ENCODE measurements at regions not wholly inside any gene's neighbourhood (a gene's known extent, or its start where the extent isn't known, plus 50 kb on each side); places are given as distances from the start of the nearest gene placed in this dataset.
A peak's percentile ranks its signal among the peaks of the same experiment; 100 is the strongest.

DNA sequence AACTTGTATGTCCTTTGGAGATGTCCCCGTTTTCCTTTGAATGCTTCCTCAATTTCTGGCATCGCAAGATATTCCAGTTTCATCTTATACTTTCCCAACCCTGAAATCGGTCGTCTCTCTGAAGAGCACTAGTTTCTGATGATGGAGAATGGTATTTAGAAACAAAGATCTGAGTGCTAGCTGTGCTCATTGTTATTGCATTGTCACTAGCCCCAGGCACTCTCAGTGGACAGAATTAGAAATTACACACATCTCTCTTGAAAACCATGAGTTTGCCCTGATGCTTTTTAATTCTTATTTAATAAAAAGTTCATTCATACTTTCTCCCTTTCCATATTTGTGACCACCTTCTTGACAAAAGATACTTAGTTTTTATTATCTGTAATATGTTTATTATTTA lies 67.7 kb downstream of the C9orf152 start:
- BruUV-seq (replicated peaks): no TSS peak
- H2AFZ ChIP-seq (ENCODE audit: control insufficient read depth, low read depth, low read length): no peak overlapping the region
- ATAC-seq (no peak), DNase-seq (ENCODE audit: low read depth, low spot score) (no peak), FAIRE-seq (no peak)
- WGBS (ENCODE audit: insufficient coverage, insufficient replicate concordance, low lambda C conversion rate, missing lambda C conversion rate): 79% methylated on average over 4 of the region's 4 CpGs
- 0 out of 2 replicates have a peak, but pooled peaks cover 4% of the 10 kb centered on the region for H4K20me1 ChIP-seq (ENCODE audit: control insufficient read depth, insufficient read depth)
- CTCF ChIA-PET: interaction anchor here (0.7 to 0.9 kb wide), 2 partner anchors 8 to 234 kb away, joined by 3 read pairs; no protein-coding TSS in a partner anchor
- SMC1A ChIA-PET (ENCODE audit: uncharacterized antibody, unreplicated experiment): interaction anchor here (1.0 to 1.2 kb wide), 2 partner anchors 82 to 233 kb away, joined by 3 read pairs; no protein-coding TSS in a partner anchor
- peaks cover 24 to 28% of the 10 kb centered on the region in 2 experiments for H3K36me3 ChIP-seq (ENCODE audit: control insufficient read depth in 2 of 2, insufficient read depth in 2 of 2, low read length in 1 of 2)
- no peaks in the 10 kb centered on the region for H3K9me3 ChIP-seq (replicated peaks; ENCODE audit: control insufficient read depth, insufficient read depth, low read length)
- no peak overlapping the region for H3K27ac ChIP-seq (ENCODE audit: control insufficient read depth, insufficient read depth)
- H3K9ac ChIP-seq (ENCODE audit: control insufficient read depth, insufficient read depth, low read length): no peak overlapping the region
- in situ Hi-C loops (cut with MboI) (loop anchor here (25.0 kb wide), 1 partner anchor 1872 kb away; no protein-coding TSS in a partner anchor), intact Hi-C loops (cut with micrococcal nuclease; ENCODE audit: unreplicated experiment) (no loop called here)
- peaks cover 62% of the 10 kb centered on the region for H3K79me2 ChIP-seq (ENCODE audit: control insufficient read depth, insufficient read depth, low read length)
- H3K4me3 ChIP-seq: no peak overlapping the region
- H3K4me2 ChIP-seq (ENCODE audit: control insufficient read depth, insufficient read depth): no peak overlapping the region
- POLR2A ChIA-PET: no interaction called here
- TF ChIP-seq POU2F2 (IDR thresholded peaks at IDR 0.05; ENCODE audit: borderline replicate concordance, low read depth, low read length): no peak
- no peaks in the 10 kb centered on the region for H3K27me3 ChIP-seq (replicated peaks in 1 of 2; ENCODE audit: control insufficient read depth in 2 of 2, insufficient read depth in 2 of 2, low read length in 1 of 2)
- H3K4me1 ChIP-seq (ENCODE audit: control insufficient read depth, insufficient read depth, low read length): peaks cover 36% of the 10 kb centered on the region
- RAD21 ChIA-PET (ENCODE audit: unreplicated experiment): interaction anchor here (0.9 to 1.0 kb wide), 2 partner anchors 83 to 237 kb away, joined by 3 to 4 read pairs; no protein-coding TSS in a partner anchor

DNA sequence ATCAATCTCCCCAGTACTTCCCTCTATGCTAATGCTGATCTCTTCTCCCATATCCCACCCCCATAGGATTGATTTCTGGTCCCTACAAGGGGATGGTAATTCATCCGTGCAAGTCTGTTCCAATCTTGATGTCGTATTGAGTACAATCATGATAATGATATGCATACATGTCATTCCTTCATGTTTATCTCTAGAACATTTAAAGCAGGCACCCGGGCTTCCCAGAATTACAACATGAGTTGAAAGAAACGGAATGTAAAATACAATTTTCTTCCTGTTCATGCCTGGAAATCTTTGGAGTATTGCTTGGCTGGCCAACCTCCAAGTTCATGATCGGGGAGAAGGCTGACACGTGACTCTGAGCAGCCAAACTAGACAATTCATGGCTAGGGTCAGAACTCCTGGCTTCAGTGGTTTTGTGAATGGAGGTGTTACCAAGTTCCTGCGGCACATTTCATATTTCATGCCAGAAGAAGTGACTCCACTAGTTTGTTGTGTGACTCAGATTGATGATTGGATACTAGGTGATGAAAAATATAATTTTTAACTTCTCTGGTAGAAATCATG lies 66.6 kb downstream of the C9orf152 start:
- Histone ChIP-seq H3K27me3 (replicated peaks in 1 of 2; ENCODE audit: control insufficient read depth in 2 of 2, insufficient read depth in 2 of 2, low read length in 1 of 2) (no peaks in the 10 kb centered on the region), H3K4me3 (no peak overlapping the region), H4K20me1 (ENCODE audit: control insufficient read depth, insufficient read depth) (0 out of 2 replicates have a peak, but pooled peaks cover 4% of the 10 kb centered on the region), H3K27ac (ENCODE audit: control insufficient read depth, insufficient read depth) (0 out of 2 replicates have a peak overlapping the region, but pooled peaks have one; percentile 81), H3K79me2 (ENCODE audit: control insufficient read depth, insufficient read depth, low read length) (peaks cover 70% of the 10 kb centered on the region), H3K36me3 (ENCODE audit: control insufficient read depth in 2 of 2, insufficient read depth in 2 of 2, low read length in 1 of 2) (peaks cover 22 to 27% of the 10 kb centered on the region in 2 experiments), H3K9ac (ENCODE audit: control insufficient read depth, insufficient read depth, low read length) (no peak overlapping the region), H3K4me2 (ENCODE audit: control insufficient read depth, insufficient read depth) (no peak overlapping the region), H3K4me1 (ENCODE audit: control insufficient read depth, insufficient read depth, low read length) (peaks cover 42% of the 10 kb centered on the region), H3K9me3 (replicated peaks; ENCODE audit: control insufficient read depth, insufficient read depth, low read length) (no peaks in the 10 kb centered on the region), H2AFZ (ENCODE audit: control insufficient read depth, low read depth, low read length) (no peak overlapping the region)
- ChIA-PET SMC1A (ENCODE audit: uncharacterized antibody, unreplicated experiment) (interaction anchor here (1.8 to 14.0 kb wide), 8 partner anchors 11 to 236 kb away, joined by 4 to 460 read pairs (median 48); no protein-coding TSS in a partner anchor), CTCF (interaction anchor here (1.2 to 14.4 kb wide), 9 partner anchors 11 to 253 kb away, joined by 5 to 597 read pairs (median 39); no protein-coding TSS in a partner anchor), RAD21 (ENCODE audit: unreplicated experiment) (interaction anchor here (1.8 to 13.6 kb wide), 6 partner anchors 12 to 173 kb away, joined by 4 to 396 read pairs (median 68); no protein-coding TSS in a partner anchor), POLR2A (interaction anchor here (3.8 to 11.3 kb wide), 2 partner anchors 12 to 30 kb away, joined by 16 to 262 read pairs; no protein-coding TSS in a partner anchor)
- TF ChIP-seq PML (IDR thresholded peaks at IDR 0.05; ENCODE audit: low read length): no peak
- no peak for TF ChIP-seq NBN (IDR thresholded peaks at IDR 0.05)
- TF ChIP-seq EZH2 (IDR thresholded peaks at IDR 0.05; ENCODE audit: borderline replicate concordance, control insufficient read depth, low read depth, low read length): no peak
- no peak for TF ChIP-seq MXI1 (IDR thresholded peaks at IDR 0.05; ENCODE audit: low read depth, low read length)
- TF ChIP-seq ZZZ3 (IDR thresholded peaks at IDR 0.05; ENCODE audit: control insufficient read depth, insufficient read length, low read depth): no peak
- TF ChIP-seq, protein P1, sequence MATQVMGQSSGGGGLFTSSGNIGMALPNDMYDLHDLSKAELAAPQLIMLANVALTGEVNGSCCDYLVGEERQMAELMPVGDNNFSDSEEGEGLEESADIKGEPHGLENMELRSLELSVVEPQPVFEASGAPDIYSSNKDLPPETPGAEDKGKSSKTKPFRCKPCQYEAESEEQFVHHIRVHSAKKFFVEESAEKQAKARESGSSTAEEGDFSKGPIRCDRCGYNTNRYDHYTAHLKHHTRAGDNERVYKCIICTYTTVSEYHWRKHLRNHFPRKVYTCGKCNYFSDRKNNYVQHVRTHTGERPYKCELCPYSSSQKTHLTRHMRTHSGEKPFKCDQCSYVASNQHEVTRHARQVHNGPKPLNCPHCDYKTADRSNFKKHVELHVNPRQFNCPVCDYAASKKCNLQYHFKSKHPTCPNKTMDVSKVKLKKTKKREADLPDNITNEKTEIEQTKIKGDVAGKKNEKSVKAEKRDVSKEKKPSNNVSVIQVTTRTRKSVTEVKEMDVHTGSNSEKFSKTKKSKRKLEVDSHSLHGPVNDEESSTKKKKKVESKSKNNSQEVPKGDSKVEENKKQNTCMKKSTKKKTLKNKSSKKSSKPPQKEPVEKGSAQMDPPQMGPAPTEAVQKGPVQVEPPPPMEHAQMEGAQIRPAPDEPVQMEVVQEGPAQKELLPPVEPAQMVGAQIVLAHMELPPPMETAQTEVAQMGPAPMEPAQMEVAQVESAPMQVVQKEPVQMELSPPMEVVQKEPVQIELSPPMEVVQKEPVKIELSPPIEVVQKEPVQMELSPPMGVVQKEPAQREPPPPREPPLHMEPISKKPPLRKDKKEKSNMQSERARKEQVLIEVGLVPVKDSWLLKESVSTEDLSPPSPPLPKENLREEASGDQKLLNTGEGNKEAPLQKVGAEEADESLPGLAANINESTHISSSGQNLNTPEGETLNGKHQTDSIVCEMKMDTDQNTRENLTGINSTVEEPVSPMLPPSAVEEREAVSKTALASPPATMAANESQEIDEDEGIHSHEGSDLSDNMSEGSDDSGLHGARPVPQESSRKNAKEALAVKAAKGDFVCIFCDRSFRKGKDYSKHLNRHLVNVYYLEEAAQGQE (IDR thresholded peaks at IDR 0.05; ENCODE audit: low read depth, low read length): no peak
- no peak for TF ChIP-seq NFYB (IDR thresholded peaks at IDR 0.05; ENCODE audit: insufficient read depth, low read depth, low read length)
- DNase-seq (ENCODE audit: low read depth, low spot score) (no peak), FAIRE-seq (no peak), ATAC-seq (no peak)
- 42% methylated on average over 7 of the region's 7 CpGs for WGBS (ENCODE audit: insufficient coverage, insufficient replicate concordance, low lambda C conversion rate, missing lambda C conversion rate)
- intact Hi-C loops (cut with micrococcal nuclease; ENCODE audit: unreplicated experiment) (no loop called here), in situ Hi-C loops (cut with MboI) (loop anchor here (25.0 kb wide), 1 partner anchor 1871 kb away; no protein-coding TSS in a partner anchor)
- BruUV-seq (replicated peaks): no TSS peak
